OCI-LY1 (cell line): ENCODE measurements at regions not wholly inside any gene's neighbourhood (a gene's known extent, or its start where the extent isn't known, plus 50 kb on each side); places are given as distances from the start of the nearest gene placed in this dataset.

Experiments
- H2AFZ ChIP-seq: fragments of 200-600 bp; sonication (generic), shearing (Covaris generic); 2 replicates; pipeline ENCODE4 v1.6.0; 2014; ENCODE audit warnings: antibody characterized with exemption, mild to moderate bottlenecking, low read length
- H3F3A ChIP-seq: fragments of 200-600 bp; sonication (generic), shearing (Covaris generic); 2 replicates; pipeline ENCODE4 v1.6.0; 2014; ENCODE audit warnings: mild to moderate bottlenecking, antibody characterized with exemption, low read length, moderate library complexity; ENCODE audit not compliant: insufficient read depth
- H3K27ac ChIP-seq: fragments of 200-600 bp; sonication (generic); 2 replicates; pipeline ENCODE4 v1.5.1; 2014; ENCODE audit warnings: low read length, mixed run types, mild to moderate bottlenecking, low read depth; ENCODE audit not compliant: poor library complexity, severe bottlenecking
- H3K27me3 ChIP-seq: fragments of 200-600 bp; sonication (generic); 2 replicates; pipeline ENCODE4 v1.6.0; 2014; ENCODE audit warnings: antibody characterized with exemption, mild to moderate bottlenecking, low read length, moderate library complexity; ENCODE audit not compliant: insufficient read depth
- H3K36me3 ChIP-seq: fragments of 200-600 bp; sonication (generic); 2 replicates; pipeline ENCODE4 v1.6.1; 2014; ENCODE audit warnings: mild to moderate bottlenecking, antibody characterized with exemption, low read length, moderate library complexity, mixed read lengths; ENCODE audit not compliant: insufficient read depth
- H3K4me1 ChIP-seq: fragments of 200-600 bp; sonication (generic); 2 replicates; pipeline ENCODE4 v1.5.1; 2014; ENCODE audit warnings: mild to moderate bottlenecking, low read length, moderate library complexity; ENCODE audit not compliant: insufficient read depth, severe bottlenecking
- H3K4me2 ChIP-seq: fragments of 200-600 bp; sonication (generic), shearing (Covaris generic); 2 replicates; pipeline ENCODE4 v1.6.1; 2014; ENCODE audit warnings: low read length
- H3K4me3 ChIP-seq: fragments of 200-600 bp; sonication (generic); 2 replicates; pipeline ENCODE4 v1.5.1; 2014; ENCODE audit warnings: low read length, low read depth, mild to moderate bottlenecking, mixed read lengths; ENCODE audit not compliant: poor library complexity, severe bottlenecking
- H3K79me2 ChIP-seq: fragments of 200-600 bp; shearing (Covaris generic); 2 replicates; pipeline ENCODE4 v1.6.1; 2016; ENCODE audit warnings: mixed run types, low read length, mixed read lengths; ENCODE audit not compliant: insufficient read depth
- H3K9ac ChIP-seq: fragments of 200-600 bp; sonication (generic), shearing (Covaris generic); 2 replicates; pipeline ENCODE4 v1.6.1; 2014; ENCODE audit warnings: mild to moderate bottlenecking, low read length, mixed read lengths
- H3K9me2 ChIP-seq: fragments of 200-600 bp; sonication (generic), shearing (Covaris generic); 2 replicates; pipeline ENCODE4 v1.6.1; 2014; ENCODE audit warnings: low read depth, mild to moderate bottlenecking, low read length, mixed read lengths
- H3K9me3 ChIP-seq: fragments of 200-600 bp; shearing (Covaris generic); 2 replicates; pipeline ENCODE4 v1.6.1; 2014; ENCODE audit warnings: low read length, mixed read lengths
- H4K20me1 ChIP-seq: fragments of 200-600 bp; sonication (generic), shearing (Covaris generic); 2 replicates; pipeline ENCODE4 v1.6.0; 2016; ENCODE audit warnings: mild to moderate bottlenecking, low read length; ENCODE audit not compliant: insufficient read depth
- CTCF ChIP-seq: fragments of 200-600 bp; sonication (generic), shearing (Covaris generic); IDR thresholded peaks from 2 replicates; pipeline ENCODE4 v1.5.1; 2017; ENCODE audit warnings: mild to moderate bottlenecking, antibody characterized with exemption, low read length, moderate library complexity, mixed read lengths
- EZH2 ChIP-seq: fragments of 200-600 bp; sonication (generic), shearing (Covaris generic); IDR thresholded peaks from 2 replicates; pipeline ENCODE4 v1.8.0; 2017; ENCODE audit warnings: borderline replicate concordance, mixed run types, mild to moderate bottlenecking, antibody characterized with exemption, low read length, moderate library complexity, mixed read lengths

DNA sequence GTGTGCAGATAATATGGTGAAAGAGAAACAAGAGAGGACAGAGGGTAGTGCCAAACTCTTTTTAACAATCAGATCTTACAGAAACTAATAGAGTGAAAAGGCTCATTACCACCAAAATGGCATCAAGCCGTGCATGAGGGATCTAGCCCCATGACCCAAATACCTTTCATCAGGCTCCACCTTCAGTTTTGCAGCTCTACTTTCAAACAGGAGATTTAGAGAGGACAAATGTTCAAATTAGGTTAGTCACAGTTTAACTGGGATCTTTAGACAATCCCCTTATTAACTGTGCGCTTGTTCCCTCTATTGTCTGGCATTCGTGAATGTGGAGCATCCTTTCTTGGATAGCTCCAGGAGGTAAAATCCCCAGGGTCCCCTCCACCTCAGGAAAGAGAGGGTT is 1209.3 kb upstream of the CHAC2 start:
- Histone ChIP-seq H3K4me1 (no peaks in the 10 kb centered on the region), H3K9me3 (no peaks in the 10 kb centered on the region), H3K27me3 (no peaks in the 10 kb centered on the region), H3K36me3 (no peaks in the 10 kb centered on the region), H3K9ac (no peak overlapping the region), H3K4me3 (no peak overlapping the region), H3K79me2 (no peaks in the 10 kb centered on the region), H3K4me2 (no peak overlapping the region), H3K27ac (no peak overlapping the region), H2AFZ (no peak overlapping the region), H3K9me2 (no peaks in the 10 kb centered on the region), H3F3A (no peaks in the 10 kb centered on the region), H4K20me1 (no peaks in the 10 kb centered on the region)
- TF ChIP-seq EZH2 = no peak
- no peak for TF ChIP-seq CTCF

GRCh38 chr2:52542297-52542696 is 1225.3 kb upstream of the CHAC2 start:
- Histone ChIP-seq H3K9me2 (no peaks in the 10 kb centered on the region), H3K4me2 (no peak overlapping the region)

GRCh38 chr2:52539026-52539970 is 1228.3 kb upstream of the CHAC2 start:
- TF ChIP-seq CTCF = no peak
- no peak for TF ChIP-seq EZH2
- Histone ChIP-seq H3F3A (no peaks in the 10 kb centered on the region), H2AFZ (no peak overlapping the region), H3K4me2 (no peak overlapping the region), H3K27me3 (no peaks in the 10 kb centered on the region), H3K27ac (no peak overlapping the region), H3K36me3 (no peaks in the 10 kb centered on the region), H3K9me2 (no peaks in the 10 kb centered on the region), H3K4me1 (no peaks in the 10 kb centered on the region), H3K4me3 (no peak overlapping the region), H3K79me2 (no peaks in the 10 kb centered on the region), H4K20me1 (no peaks in the 10 kb centered on the region), H3K9ac (no peak overlapping the region), H3K9me3 (no peaks in the 10 kb centered on the region)

More at GRCh38 chr2:52542297-52542696, 1225.3 kb upstream of the CHAC2 start:
- H3K4me3 ChIP-seq = no peak overlapping the region
- no peak overlapping the region for H2AFZ ChIP-seq
- TF ChIP-seq EZH2 = no peak
- no peak for TF ChIP-seq CTCF
- no peaks in the 10 kb centered on the region for H3K9me3 ChIP-seq
- no peak overlapping the region for H3K9ac ChIP-seq
- no peaks in the 10 kb centered on the region for H3K79me2 ChIP-seq
- H4K20me1 ChIP-seq = no peaks in the 10 kb centered on the region
- H3K4me1 ChIP-seq = no peaks in the 10 kb centered on the region
- no peaks in the 10 kb centered on the region for H3F3A ChIP-seq
- H3K27me3 ChIP-seq = no peaks in the 10 kb centered on the region
- no peaks in the 10 kb centered on the region for H3K36me3 ChIP-seq
- H3K27ac ChIP-seq = no peak overlapping the region
